GM23338 (cell line): ENCODE measurements at regions not wholly inside any gene's neighbourhood (a gene's known extent, or its start where the extent isn't known, plus 50 kb on each side); places are given as distances from the start of the nearest gene placed in this dataset.

Source experiments
- CREB1 ChIP-seq: fragments of 250-450 bp; sonication (Bioruptor Pico); IDR thresholded peaks from 2 replicates; pipeline ENCODE4 v1.5.0; 2020; ENCODE audit warnings: low read depth, mild to moderate bottlenecking, moderate library complexity
- CTCF ChIP-seq, 2 experiments: fragments of 200-600 bp in 1 of 2; sonication (generic) in 1 of 2; conservative IDR thresholded peaks; 2 replicates each; pipeline versions ENCODE4 v1.5.1 to v1.6.1; 2016 to 2017; ENCODE audit warnings: antibody characterized with exemption in 2 of 2, low read depth in 2 of 2, mild to moderate bottlenecking in 2 of 2, moderate library complexity in 1 of 2
- ETS1 ChIP-seq: IDR thresholded peaks from 2 replicates; pipeline ENCODE4 v1.6.1; 2016; ENCODE audit warnings: antibody characterized with exemption
- EZH2 ChIP-seq: fragments of 200-600 bp; sonication (generic); IDR thresholded peaks from one replicate; pipeline ENCODE4 v1.8.0; 2017; ENCODE audit warnings: antibody characterized with exemption, mild to moderate bottlenecking, low read depth; ENCODE audit not compliant: unreplicated experiment
- EZH2phosphoT487 ChIP-seq: fragments of 200-600 bp; sonication (generic); IDR thresholded peaks from one replicate; pipeline ENCODE4 v1.8.1; 2018; ENCODE audit warnings: antibody characterized with exemption; ENCODE audit not compliant: unreplicated experiment
- JUNB ChIP-seq: IDR thresholded peaks from one replicate; pipeline ENCODE4 v1.6.1; 2016; ENCODE audit warnings: antibody characterized with exemption; ENCODE audit not compliant: unreplicated experiment
- POLR2AphosphoS5 ChIP-seq: IDR thresholded peaks from 2 replicates; pipeline ENCODE4 v1.6.1; 2016; ENCODE audit warnings: antibody characterized with exemption, low read depth
- REST ChIP-seq: IDR thresholded peaks from one replicate; pipeline ENCODE4 v1.6.1; 2018; ENCODE audit warnings: antibody characterized with exemption; ENCODE audit not compliant: unreplicated experiment
- STAT1 ChIP-seq: IDR thresholded peaks from one replicate; pipeline ENCODE4 v1.6.1; 2016; ENCODE audit warnings: antibody characterized with exemption; ENCODE audit not compliant: unreplicated experiment

- TF ChIP-seq CTCF (conservative IDR thresholded peaks at IDR 0.05; ENCODE audit: low read depth in 2 of 2), result no peak
- TF ChIP-seq JUNB, result no peak
- TF ChIP-seq POLR2AphosphoS5, result no peak
- TF ChIP-seq EZH2, result no peak
- no peak for TF ChIP-seq CREB1
- no peak for TF ChIP-seq REST
- TF ChIP-seq EZH2phosphoT487, result no peak
- TF ChIP-seq STAT1, result no peak
- TF ChIP-seq ETS1, result no peak
Measured at GRCh38 chr2:240212425-240213225, 72.2 kb upstream of the OTOS start.
